Right lobe of liver (tissue), 6 donors: ENCODE measurements at regions not wholly inside any gene's neighbourhood (a gene's known extent, or its start where the extent isn't known, plus 50 kb on each side); places are given as distances from the start of the nearest gene placed in this dataset.

Source experiments
- ATAC-seq, 4 donors: fragments of 200-7000 bp; cut with Tn5 transposase; one replicate each; pipeline ENCODE4 v1.9.1; 2020; ENCODE audit warnings: mild to moderate bottlenecking in 4 of 4, moderate library complexity in 4 of 4
- DNase-seq, 3 donors: peaks; one replicate each; pipeline ENCODE4 v3.0.0-alpha.2; 2020
- H3K27ac ChIP-seq, 3 donors: fragments of 200-600 bp; one replicate each; pipeline ENCODE4 v1.8.0; 2022
- H3K27me3 ChIP-seq, 2 donors: fragments of 200-600 bp; one replicate each; pipeline ENCODE4 v1.8.0; 2022
- H3K36me3 ChIP-seq, 4 donors: fragments of 200-600 bp; sonication (generic) in 1 of 4; one replicate each; pipeline versions ENCODE4 v1.5.1 to v1.8.0; 2017 to 2022; ENCODE audit warnings: control low read depth in 1 of 4
- H3K4me1 ChIP-seq, 4 donors: fragments of 200-600 bp; sonication (generic) in 1 of 4; one replicate each; pipeline versions ENCODE4 v1.5.1 to v1.8.0; 2017 to 2022; ENCODE audit warnings: control low read depth in 1 of 4
- H3K4me3 ChIP-seq, 3 donors: fragments of 200-600 bp; one replicate each; pipeline ENCODE4 v1.8.0; 2022
- H3K9me3 ChIP-seq, 4 donors: fragments of 200-600 bp; sonication (generic) in 1 of 4; one replicate each; pipeline versions ENCODE4 v1.5.1 to v1.8.0; 2017 to 2022; ENCODE audit warnings: control low read depth in 1 of 4
- POLR2A ChIP-seq: fragments of 450-650 bp; IDR thresholded peaks from one replicate; pipeline ENCODE4 v1.6.1; 2017; ENCODE audit warnings: antibody characterized with exemption, mild to moderate bottlenecking
- WGBS: methylation state at CpG from one replicate; pipeline ENCODE4 v1.1.6; 2018; ENCODE audit warnings: low coverage, low lambda C conversion rate; ENCODE audit not compliant: insufficient coverage; ENCODE audit errors: missing lambda C conversion rate; 5-methylcytosine and 5-hydroxymethylcytosine counted together
- intact Hi-C, 2 donors: fragments of 100-400 bp; cut with DNase I; formaldehyde crosslinking; loops; one replicate each; pipeline versions ENCODE4 v1.11.2 to v1.14.1; 2022
- TF ChIP-seq, protein P1 (sequence below), 4 donors: fragments of 200-600 bp in 3 of 4; fragments of 450-650 bp in 1 of 4; IDR thresholded peaks; one replicate each; pipeline versions ENCODE4 v1.5.1 to v1.8.0; 2016 to 2022; ENCODE audit warnings: antibody characterized with exemption in 4 of 4, mild to moderate bottlenecking in 2 of 4
- donor health status: DM: no; HTN: yes; CAD: no.
- donor health status: DM: no; HTN: no; CAD: no.
- donor health status: DM: no; HTN: no; CAD: no.
- donor health status: DM: no; HTN: yes; CAD: no.
- donor health status: DM: no; HTN: yes; CAD: no.

DNA sequence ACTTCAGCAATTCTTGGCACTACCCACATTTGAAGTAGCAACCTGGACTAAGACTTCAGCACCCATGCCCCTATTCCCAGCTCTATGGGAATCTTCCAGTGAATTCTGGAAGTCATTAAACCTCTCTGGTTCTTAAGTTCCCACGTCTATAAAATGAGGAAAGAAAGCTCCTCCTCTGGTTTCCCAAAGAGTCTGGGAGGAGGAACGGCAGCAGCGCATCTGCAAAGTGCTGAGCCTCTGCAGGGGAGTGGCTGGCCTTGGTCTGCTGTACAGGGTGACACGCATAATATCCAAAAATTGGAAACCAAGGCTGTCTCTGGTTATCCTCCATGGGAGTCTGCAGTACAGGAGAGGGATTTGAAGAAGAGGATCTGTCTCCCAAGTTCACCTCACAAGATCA lies 73.6 kb upstream of the TP53I11 start:
- ATAC-seq = no peak
- TF ChIP-seq, protein P1, sequence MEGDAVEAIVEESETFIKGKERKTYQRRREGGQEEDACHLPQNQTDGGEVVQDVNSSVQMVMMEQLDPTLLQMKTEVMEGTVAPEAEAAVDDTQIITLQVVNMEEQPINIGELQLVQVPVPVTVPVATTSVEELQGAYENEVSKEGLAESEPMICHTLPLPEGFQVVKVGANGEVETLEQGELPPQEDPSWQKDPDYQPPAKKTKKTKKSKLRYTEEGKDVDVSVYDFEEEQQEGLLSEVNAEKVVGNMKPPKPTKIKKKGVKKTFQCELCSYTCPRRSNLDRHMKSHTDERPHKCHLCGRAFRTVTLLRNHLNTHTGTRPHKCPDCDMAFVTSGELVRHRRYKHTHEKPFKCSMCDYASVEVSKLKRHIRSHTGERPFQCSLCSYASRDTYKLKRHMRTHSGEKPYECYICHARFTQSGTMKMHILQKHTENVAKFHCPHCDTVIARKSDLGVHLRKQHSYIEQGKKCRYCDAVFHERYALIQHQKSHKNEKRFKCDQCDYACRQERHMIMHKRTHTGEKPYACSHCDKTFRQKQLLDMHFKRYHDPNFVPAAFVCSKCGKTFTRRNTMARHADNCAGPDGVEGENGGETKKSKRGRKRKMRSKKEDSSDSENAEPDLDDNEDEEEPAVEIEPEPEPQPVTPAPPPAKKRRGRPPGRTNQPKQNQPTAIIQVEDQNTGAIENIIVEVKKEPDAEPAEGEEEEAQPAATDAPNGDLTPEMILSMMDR (IDR thresholded peaks at IDR 0.05) = no peak
- no peak for TF ChIP-seq POLR2A

GRCh38 chr11:45024846-45025588 lies 74.3 kb upstream of the TP53I11 start:
- H3K9me3 ChIP-seq = no peaks in the 10 kb centered on the region
- WGBS = 73% methylated on average over 3 of the region's 4 CpGs
- intact Hi-C loops = no loop called here
- DNase-seq (no peak), ATAC-seq (no peak)
- H3K36me3 ChIP-seq = no peaks in the 10 kb centered on the region
- no peaks in the 10 kb centered on the region for H3K27me3 ChIP-seq
- no peaks in the 10 kb centered on the region for H3K4me1 ChIP-seq
- no peak overlapping the region for H3K27ac ChIP-seq
- TF ChIP-seq POLR2A = no peak
- TF ChIP-seq, protein P1 (IDR thresholded peaks at IDR 0.05) = no peak
- H3K4me3 ChIP-seq = no peak overlapping the region

More for the DNA sequence above, 73.6 kb upstream of the TP53I11 start:
- WGBS = 64% methylated on average over 4 of the region's 4 CpGs
- Histone ChIP-seq H3K27me3 (no peaks in the 10 kb centered on the region), H3K4me1 (no peaks in the 10 kb centered on the region), H3K27ac (no peak overlapping the region), H3K9me3 (no peaks in the 10 kb centered on the region), H3K4me3 (no peak overlapping the region), H3K36me3 (no peaks in the 10 kb centered on the region)
- intact Hi-C loops = no loop called here
- DNase-seq = no peak

DNA sequence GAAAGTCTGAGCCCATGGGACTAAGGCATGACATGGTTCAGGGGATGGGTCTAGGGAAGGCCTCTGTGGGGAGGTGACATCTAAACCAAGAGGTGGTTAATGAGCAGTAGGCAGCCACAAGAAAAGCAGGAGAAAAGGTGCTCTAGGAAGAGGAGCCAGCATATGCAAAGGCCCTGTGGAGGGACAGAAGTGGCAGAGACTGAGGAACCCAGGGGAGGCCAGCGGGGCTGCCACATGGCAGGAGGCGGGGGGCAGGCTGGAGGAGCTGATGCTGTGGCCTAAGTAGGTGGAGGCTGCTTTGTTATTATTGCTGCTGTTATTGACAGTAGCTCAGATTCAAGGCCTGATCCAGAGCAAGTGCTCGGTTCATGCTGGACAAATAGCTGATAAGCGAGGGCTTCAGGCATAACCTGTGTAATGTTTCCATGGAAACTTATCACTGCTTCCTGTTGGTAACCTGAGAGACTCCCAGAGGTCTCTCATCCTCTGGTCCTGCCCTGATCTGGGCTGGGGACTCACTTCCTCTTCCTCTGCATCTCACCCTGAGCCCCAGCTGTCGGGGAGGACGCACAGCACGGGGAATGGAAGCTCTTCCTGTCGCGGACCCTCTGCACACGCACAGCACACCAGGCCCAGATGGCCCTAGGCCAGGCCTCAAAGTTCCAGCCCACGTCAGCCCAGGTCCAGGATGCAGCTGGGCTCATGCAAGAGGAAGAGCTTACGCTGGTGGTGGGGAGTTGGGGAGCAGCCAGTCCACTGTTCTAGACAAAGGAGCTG lies 75.2 kb upstream of the TP53I11 start:
- H3K4me3 ChIP-seq = no peak overlapping the region
- H3K27ac ChIP-seq = peak overlapping the region in 1 of 3 donors; percentile 63
- no peak for TF ChIP-seq POLR2A
- TF ChIP-seq, protein P1 (IDR thresholded peaks at IDR 0.05) = no peak
- ATAC-seq (peak; percentile 81 to 88 (median 84)), DNase-seq (peak in 2 of 3 donors; percentile 64 to 75)
- no peaks in the 10 kb centered on the region for H3K36me3 ChIP-seq
- H3K27me3 ChIP-seq = no peaks in the 10 kb centered on the region
- 71% methylated on average over 4 of the region's 12 CpGs for WGBS
- intact Hi-C loops = no loop called here
- H3K9me3 ChIP-seq = no peaks in the 10 kb centered on the region
- H3K4me1 ChIP-seq = no peaks in the 10 kb centered on the region

DNA sequence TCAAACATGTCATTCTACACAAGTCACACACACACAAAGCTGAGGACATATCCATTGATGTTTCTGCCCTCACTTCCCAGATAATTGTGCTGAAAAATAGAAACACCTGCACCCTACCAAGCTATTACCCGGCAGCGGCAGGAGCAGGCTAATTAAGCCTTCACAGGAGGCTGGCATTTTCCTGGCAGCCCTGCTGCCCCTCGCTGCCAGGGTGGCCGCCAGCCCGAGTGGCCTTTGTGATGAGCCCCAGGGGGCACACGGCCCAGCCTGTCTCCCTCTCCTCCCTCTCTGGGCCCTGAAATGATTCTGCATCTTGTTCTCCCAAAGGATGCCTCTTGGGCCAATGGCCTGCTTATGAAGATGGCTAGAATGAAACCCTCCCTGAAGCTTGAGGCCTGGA lies 76.2 kb upstream of the TP53I11 start:
- WGBS = no CpG with 5 or more reads among the region's 6 CpGs
- intact Hi-C loops = no loop called here
- H3K36me3 ChIP-seq = no peaks in the 10 kb centered on the region
- no peaks in the 10 kb centered on the region for H3K4me1 ChIP-seq
- DNase-seq (no peak), ATAC-seq (no peak)
- no peak overlapping the region for H3K4me3 ChIP-seq
- no peaks in the 10 kb centered on the region for H3K27me3 ChIP-seq
- peak overlapping the region; percentile 10 to 63 (median 13) for H3K27ac ChIP-seq
- TF ChIP-seq, protein P1 (IDR thresholded peaks at IDR 0.05) = no peak
- TF ChIP-seq POLR2A = no peak
- no peaks in the 10 kb centered on the region for H3K9me3 ChIP-seq
